IMR-90 (cell line): ENCODE measurements at regions not wholly inside any gene's neighbourhood (a gene's known extent, or its start where the extent isn't known, plus 50 kb on each side); places are given as distances from the start of the nearest gene placed in this dataset.

Experiments
- CEBPB ChIP-seq: IDR thresholded peaks from 2 replicates; pipeline ENCODE4 v1.6.1; 2012; ENCODE audit warnings: low read depth, low read length, improper control_type of control experiment
- CHD1 ChIP-seq: IDR thresholded peaks from 2 replicates; pipeline ENCODE4 v1.6.1; 2012; ENCODE audit warnings: low read depth, low read length, improper control_type of control experiment
- CTCF ChIP-seq: conservative IDR thresholded peaks from 2 replicates; pipeline ENCODE4 v1.5.1; 2012; ENCODE audit warnings: mild to moderate bottlenecking, low read depth, low read length, improper control_type of control experiment
- ELK1 ChIP-seq: fragments of 150-350 bp; IDR thresholded peaks from 2 replicates; pipeline ENCODE4 v1.6.1; 2016; ENCODE audit warnings: low read depth, mild to moderate bottlenecking, low read length, moderate library complexity, borderline replicate concordance
- FOS ChIP-seq: fragments of 150-350 bp; IDR thresholded peaks from 2 replicates; pipeline ENCODE4 v1.6.1; 2016; ENCODE audit warnings: low read depth, low read length
- MAZ ChIP-seq: IDR thresholded peaks from 2 replicates; pipeline ENCODE4 v1.6.1; 2012; ENCODE audit warnings: low read depth, mild to moderate bottlenecking, low read length, improper control_type of control experiment, moderate library complexity, borderline replicate concordance
- NFE2L2 ChIP-seq: fragments of 150-350 bp; IDR thresholded peaks from 2 replicates; pipeline ENCODE4 v1.6.1; 2016; ENCODE audit warnings: low read depth, mild to moderate bottlenecking, low read length
- POLR2A ChIP-seq: IDR thresholded peaks from 2 replicates; pipeline ENCODE4 v1.6.1; 2012; ENCODE audit warnings: mild to moderate bottlenecking, low read depth, low read length
- RAD21 ChIP-seq: IDR thresholded peaks from 2 replicates; pipeline ENCODE4 v1.6.1; 2012; ENCODE audit warnings: low read length, improper control_type of control experiment
- RCOR1 ChIP-seq: IDR thresholded peaks from 2 replicates; pipeline ENCODE4 v1.6.1; 2012; ENCODE audit warnings: mild to moderate bottlenecking, low read length, improper control_type of control experiment; ENCODE audit not compliant: insufficient replicate concordance
- RFX5 ChIP-seq: IDR thresholded peaks from 2 replicates; pipeline ENCODE4 v1.8.0; 2012; ENCODE audit warnings: low read depth, mild to moderate bottlenecking, low read length, moderate library complexity
- SMC3 ChIP-seq: fragments of 150-350 bp; IDR thresholded peaks from 2 replicates; pipeline ENCODE4 v1.6.1; 2016; ENCODE audit warnings: low read depth, mild to moderate bottlenecking, antibody characterized with exemption, low read length, moderate library complexity
- USF2 ChIP-seq: fragments of 150-350 bp; IDR thresholded peaks from 2 replicates; pipeline ENCODE4 v1.6.1; 2017; ENCODE audit warnings: mild to moderate bottlenecking, antibody characterized with exemption, low read length, low read depth

- no peak for TF ChIP-seq CTCF
- no peak for TF ChIP-seq POLR2A
- no peak for TF ChIP-seq NFE2L2
- TF ChIP-seq RFX5 = no peak
- no peak for TF ChIP-seq SMC3
- no peak for TF ChIP-seq MAZ
- TF ChIP-seq RCOR1 = no peak
- TF ChIP-seq CEBPB = no peak
- no peak for TF ChIP-seq ELK1
- no peak for TF ChIP-seq USF2
- no peak for TF ChIP-seq CHD1
- TF ChIP-seq RAD21 = no peak
- no peak for TF ChIP-seq FOS
These were observed 164.7 kb upstream of the SH3BP4 start for GRCh38 chr2:234787114-234787513.
